ENCODE measurements at regions not wholly inside any gene's neighbourhood (a gene's known extent, or its start where the extent isn't known, plus 50 kb on each side); places are given as distances from the start of the nearest gene placed in this dataset.

DNA sequence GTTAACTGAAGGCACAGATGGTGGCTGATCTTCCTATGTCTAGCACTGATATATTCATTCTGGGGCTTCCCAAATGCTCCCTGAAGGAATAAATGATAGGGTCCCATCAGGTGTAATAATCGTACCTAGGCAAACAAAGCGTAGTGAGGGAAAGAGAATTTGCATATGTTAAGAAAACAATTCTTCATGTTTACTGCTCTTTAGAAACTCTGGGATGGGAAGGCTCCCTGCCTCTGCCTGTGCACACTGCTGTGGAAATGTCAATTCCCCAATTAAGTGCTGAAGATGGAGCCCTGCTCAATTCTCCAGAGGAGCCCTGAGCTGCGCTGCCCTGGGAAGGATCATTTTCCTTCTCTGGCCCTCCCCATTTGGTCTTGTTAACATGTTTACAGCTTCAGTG, 380.9 kb upstream of the ADARB2 start (continued):
- no peak for TF ChIP-seq ZNF416 (CRISPR knock-in tag; IDR thresholded peaks at IDR 0.05)
- TF ChIP-seq, protein P1, sequence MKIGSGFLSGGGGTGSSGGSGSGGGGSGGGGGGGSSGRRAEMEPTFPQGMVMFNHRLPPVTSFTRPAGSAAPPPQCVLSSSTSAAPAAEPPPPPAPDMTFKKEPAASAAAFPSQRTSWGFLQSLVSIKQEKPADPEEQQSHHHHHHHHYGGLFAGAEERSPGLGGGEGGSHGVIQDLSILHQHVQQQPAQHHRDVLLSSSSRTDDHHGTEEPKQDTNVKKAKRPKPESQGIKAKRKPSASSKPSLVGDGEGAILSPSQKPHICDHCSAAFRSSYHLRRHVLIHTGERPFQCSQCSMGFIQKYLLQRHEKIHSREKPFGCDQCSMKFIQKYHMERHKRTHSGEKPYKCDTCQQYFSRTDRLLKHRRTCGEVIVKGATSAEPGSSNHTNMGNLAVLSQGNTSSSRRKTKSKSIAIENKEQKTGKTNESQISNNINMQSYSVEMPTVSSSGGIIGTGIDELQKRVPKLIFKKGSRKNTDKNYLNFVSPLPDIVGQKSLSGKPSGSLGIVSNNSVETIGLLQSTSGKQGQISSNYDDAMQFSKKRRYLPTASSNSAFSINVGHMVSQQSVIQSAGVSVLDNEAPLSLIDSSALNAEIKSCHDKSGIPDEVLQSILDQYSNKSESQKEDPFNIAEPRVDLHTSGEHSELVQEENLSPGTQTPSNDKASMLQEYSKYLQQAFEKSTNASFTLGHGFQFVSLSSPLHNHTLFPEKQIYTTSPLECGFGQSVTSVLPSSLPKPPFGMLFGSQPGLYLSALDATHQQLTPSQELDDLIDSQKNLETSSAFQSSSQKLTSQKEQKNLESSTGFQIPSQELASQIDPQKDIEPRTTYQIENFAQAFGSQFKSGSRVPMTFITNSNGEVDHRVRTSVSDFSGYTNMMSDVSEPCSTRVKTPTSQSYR (CRISPR knock-in tag; IDR thresholded peaks at IDR 0.05): no peak
- no peak for TF ChIP-seq ZNF512 (CRISPR knock-in tag; IDR thresholded peaks at IDR 0.05; ENCODE audit: borderline replicate concordance)
- TF ChIP-seq, protein P2, sequence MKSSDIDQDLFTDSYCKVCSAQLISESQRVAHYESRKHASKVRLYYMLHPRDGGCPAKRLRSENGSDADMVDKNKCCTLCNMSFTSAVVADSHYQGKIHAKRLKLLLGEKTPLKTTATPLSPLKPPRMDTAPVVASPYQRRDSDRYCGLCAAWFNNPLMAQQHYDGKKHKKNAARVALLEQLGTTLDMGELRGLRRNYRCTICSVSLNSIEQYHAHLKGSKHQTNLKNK (CRISPR knock-in tag; IDR thresholded peaks at IDR 0.05): no peak
- TF ChIP-seq FOXP1 (CRISPR knock-in tag; IDR thresholded peaks at IDR 0.05; ENCODE audit: borderline replicate concordance): no peak
- no peak for TF ChIP-seq CDX4 (CRISPR knock-in tag; IDR thresholded peaks at IDR 0.05; ENCODE audit: borderline replicate concordance)
- no peak for TF ChIP-seq GRHL2 (CRISPR knock-in tag; IDR thresholded peaks at IDR 0.05; ENCODE audit: insufficient replicate concordance, severe bottlenecking)

DNA sequence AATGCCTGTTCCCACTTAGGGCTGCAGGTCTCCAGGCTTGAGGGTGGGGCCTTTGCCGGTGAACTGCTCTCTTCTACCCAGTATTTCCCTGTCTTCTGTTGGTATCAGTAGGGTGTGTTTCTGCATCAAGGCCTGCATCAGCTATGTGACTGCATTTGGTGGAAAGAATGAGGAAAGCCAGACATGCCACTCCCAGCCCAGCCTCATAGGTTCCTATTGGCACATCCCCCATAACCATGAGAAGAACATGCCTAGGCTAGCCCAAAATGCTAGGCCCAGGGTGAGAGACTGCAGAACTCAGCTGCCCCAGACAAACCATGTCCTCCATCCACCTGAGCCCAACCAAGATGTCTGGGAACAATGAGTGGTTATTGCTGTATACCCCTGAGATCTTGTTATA, 380.3 kb upstream of the ADARB2 start:
- DNase-seq (ENCODE audit: low spot score) (no peak), ATAC-seq (no peak)
- TF ChIP-seq CREM (CRISPR knock-in tag; IDR thresholded peaks at IDR 0.05) (no peak), ZNF121 (CRISPR knock-in tag; IDR thresholded peaks at IDR 0.05) (no peak), NR3C1 (CRISPR knock-in tag; conservative IDR thresholded peaks at IDR 0.05; ENCODE audit: low read depth) (no peak), ZNF671 (CRISPR knock-in tag; IDR thresholded peaks at IDR 0.05) (no peak), STAT6 (CRISPR knock-in tag; conservative IDR thresholded peaks at IDR 0.05; ENCODE audit: low read depth) (no peak), CREB1 (CRISPR knock-in tag; IDR thresholded peaks at IDR 0.05) (no peak), E2F1 (CRISPR knock-in tag; IDR thresholded peaks at IDR 0.05) (no peak), ETV6 (CRISPR knock-in tag; IDR thresholded peaks at IDR 0.05) (no peak), ZBTB21 (CRISPR knock-in tag; IDR thresholded peaks at IDR 0.05; ENCODE audit: borderline replicate concordance) (no peak), JAZF1 (CRISPR knock-in tag; IDR thresholded peaks at IDR 0.05) (no peak), NFYB (CRISPR knock-in tag; conservative IDR thresholded peaks at IDR 0.05; ENCODE audit: low read depth) (no peak)
- TF ChIP-seq, protein P2 (CRISPR knock-in tag; IDR thresholded peaks at IDR 0.05): no peak
- TF ChIP-seq, protein P3, sequence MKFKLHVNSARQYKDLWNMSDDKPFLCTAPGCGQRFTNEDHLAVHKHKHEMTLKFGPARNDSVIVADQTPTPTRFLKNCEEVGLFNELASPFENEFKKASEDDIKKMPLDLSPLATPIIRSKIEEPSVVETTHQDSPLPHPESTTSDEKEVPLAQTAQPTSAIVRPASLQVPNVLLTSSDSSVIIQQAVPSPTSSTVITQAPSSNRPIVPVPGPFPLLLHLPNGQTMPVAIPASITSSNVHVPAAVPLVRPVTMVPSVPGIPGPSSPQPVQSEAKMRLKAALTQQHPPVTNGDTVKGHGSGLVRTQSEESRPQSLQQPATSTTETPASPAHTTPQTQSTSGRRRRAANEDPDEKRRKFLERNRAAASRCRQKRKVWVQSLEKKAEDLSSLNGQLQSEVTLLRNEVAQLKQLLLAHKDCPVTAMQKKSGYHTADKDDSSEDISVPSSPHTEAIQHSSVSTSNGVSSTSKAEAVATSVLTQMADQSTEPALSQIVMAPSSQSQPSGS (CRISPR knock-in tag; IDR thresholded peaks at IDR 0.05; ENCODE audit: borderline replicate concordance, low read depth): no peak
- TF ChIP-seq, protein P4, sequence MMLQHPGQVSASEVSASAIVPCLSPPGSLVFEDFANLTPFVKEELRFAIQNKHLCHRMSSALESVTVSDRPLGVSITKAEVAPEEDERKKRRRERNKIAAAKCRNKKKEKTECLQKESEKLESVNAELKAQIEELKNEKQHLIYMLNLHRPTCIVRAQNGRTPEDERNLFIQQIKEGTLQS (CRISPR knock-in tag; conservative IDR thresholded peaks at IDR 0.05): no peak
- TF ChIP-seq, protein P5, sequence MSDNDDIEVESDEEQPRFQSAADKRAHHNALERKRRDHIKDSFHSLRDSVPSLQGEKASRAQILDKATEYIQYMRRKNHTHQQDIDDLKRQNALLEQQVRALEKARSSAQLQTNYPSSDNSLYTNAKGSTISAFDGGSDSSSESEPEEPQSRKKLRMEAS (CRISPR knock-in tag; IDR thresholded peaks at IDR 0.05): no peak
- ChIA-PET CTCF (no interaction called here), POLR2A (no interaction called here)
- H3K9me3 Mint-ChIP-seq: peaks cover 31% of the 10 kb centered on the region
- no peak overlapping the region for H3K27ac Mint-ChIP-seq
- peaks cover 20% of the 10 kb centered on the region for H3K4me1 Mint-ChIP-seq
- H3K4me3 Mint-ChIP-seq: no peak overlapping the region
- H3K27me3 Mint-ChIP-seq (ENCODE audit: low read depth): peaks cover 15% of the 10 kb centered on the region
- peaks cover 23% of the 10 kb centered on the region for H3K36me3 Mint-ChIP-seq
